GM19397 (cell line): ENCODE measurements at regions not wholly inside any gene's neighbourhood (a gene's known extent, or its start where the extent isn't known, plus 50 kb on each side); places are given as distances from the start of the nearest gene placed in this dataset.

ENCODE experiments used
- ATAC-seq: cut with Tn5 transposase; IDR thresholded peaks from one replicate; pipeline ENCODE4 v1.9.1; 2021; ENCODE audit warnings: mild to moderate bottlenecking, moderate library complexity; ENCODE audit not compliant: unreplicated experiment

DNA sequence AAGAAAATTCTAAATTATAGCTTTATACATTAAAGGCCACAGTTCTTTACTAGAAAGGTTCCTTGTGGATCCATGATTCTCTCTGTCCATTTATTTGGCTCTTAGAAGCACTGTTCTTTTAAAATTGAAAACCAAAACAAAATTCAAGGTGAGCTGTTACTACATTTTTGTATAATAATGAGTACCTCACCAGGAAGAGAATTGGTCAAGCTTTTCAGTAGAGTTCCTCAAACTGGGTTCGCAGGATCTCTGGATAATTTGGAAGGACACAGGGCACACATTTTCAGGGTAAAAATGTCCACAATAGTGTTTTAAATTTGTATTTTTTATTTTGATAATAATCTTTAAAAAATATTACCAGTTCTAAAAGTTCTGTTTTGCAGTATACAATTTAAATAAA, 93.0 kb downstream of the PPP1R3A start:
- no peak for ATAC-seq

DNA sequence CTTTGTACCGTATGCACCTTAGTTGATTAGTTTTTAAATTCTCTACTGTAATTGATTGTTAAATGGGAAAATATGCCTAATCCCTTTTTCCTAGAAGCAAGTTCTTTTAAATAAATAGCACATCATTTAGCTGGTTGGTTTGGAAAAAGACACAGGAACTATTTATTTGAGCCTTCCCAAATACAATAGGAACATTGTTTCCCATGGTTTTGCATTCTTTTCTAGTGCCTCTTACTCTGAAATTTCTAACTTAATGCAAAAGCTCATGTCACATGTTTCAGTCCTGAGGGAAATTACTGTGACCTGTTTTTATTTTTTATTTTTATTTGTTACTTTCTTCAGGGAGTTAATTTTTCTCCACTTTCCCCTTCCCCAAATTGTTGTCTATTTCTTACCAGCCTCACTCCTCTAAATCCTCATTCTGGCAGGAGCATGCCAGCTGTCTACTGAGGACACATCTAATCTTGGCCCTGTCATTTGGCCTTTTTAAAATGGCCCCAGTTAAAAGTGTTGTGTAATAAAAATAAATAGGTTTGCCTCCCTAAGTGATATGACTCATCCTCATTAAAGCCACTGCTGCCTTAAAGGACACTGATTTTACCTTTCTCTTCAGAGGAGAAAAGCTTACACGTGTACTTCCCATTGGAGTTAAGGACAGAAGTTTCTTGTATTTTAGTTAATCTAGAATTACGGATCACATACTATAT, 94.5 kb downstream of the PPP1R3A start:
- ATAC-seq = no peak

DNA sequence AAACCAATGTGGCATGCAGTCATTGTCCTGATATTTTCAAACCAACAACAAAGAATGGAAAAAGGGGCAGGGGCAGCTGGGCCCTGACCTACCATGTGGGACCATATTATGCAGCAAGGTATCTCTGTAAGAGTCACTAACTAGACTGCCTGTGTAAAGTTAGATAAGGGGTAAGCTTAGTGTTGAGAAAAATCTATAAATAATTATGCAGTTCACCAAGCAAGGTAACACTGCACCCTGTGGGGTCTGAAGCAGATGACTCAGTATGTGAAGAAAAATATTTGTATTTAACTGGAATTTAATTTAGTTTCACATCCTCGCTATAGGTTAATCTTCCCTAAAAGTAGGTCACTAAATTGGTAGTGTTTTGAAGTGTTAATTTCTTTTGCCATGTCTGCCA, 99.3 kb downstream of the PPP1R3A start:
- ATAC-seq = no peak

DNA sequence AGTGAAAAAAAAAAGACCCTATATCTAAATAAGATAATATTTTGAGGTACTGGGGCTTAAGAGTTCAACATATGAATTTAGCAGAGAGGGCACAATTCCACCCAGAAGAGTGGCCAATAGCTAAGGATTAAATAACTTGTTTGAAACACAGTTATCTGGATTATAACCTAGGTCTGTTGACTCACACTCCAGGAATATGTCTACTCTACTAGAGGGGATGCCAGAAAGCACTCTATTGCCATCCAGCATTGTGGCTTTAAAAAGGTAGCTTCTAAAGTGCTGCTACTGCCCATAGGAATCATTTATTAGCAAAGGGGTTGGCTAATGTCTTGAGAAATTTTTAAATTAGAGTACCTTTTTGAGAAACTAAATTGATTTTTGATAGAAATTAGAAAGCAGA, 102.2 kb downstream of the PPP1R3A start:
- ATAC-seq = no peak

DNA sequence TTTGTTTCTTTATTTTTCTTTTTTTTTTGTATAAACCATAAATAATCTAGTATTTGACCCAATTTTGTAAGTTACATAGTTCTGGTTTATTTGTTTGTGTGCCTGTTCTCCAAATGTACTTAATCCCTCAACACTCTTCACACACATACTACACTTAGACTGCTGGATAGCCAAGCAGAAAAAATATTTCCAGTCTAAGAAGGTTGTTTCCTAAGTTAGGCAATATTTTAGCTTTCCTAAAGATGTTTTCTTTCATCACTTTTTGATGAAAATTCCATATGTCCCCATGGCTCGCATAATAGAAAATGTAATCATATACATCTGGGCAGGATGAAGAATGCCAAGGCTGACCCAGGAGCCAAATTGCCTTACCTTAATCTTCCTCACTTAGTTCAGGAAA, 105.3 kb downstream of the PPP1R3A start:
- ATAC-seq = no peak

DNA sequence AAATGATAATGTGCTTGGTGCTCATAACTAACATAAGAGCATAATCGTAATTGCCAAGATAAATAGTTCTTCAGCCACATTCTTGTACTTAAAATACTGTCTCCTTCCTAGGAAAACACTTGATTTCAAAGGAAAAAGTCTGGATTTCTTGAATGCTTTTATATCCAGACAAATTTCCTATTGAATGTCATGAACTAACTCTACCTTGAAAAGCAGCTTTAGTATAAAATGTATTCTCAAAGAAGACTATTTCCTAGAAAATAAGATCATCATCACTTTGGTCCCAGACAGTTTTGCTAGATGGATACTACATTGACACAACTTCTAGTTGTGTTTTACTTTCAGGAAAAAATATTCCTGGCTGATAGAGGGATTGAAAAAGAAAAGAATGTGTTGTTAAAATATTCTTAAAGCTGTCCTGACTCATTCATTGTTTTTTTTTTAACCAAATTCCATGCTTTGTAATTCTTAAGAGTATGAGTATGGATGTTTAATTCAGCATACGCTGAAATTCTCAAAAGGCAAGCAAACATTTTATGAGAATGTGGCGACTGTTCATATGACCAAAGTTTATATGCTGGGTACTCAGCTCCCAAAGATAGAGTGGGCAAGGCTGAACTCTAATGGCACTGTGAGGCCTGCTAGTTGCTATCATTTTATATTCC, 106.1 kb downstream of the PPP1R3A start:
- no peak for ATAC-seq

DNA sequence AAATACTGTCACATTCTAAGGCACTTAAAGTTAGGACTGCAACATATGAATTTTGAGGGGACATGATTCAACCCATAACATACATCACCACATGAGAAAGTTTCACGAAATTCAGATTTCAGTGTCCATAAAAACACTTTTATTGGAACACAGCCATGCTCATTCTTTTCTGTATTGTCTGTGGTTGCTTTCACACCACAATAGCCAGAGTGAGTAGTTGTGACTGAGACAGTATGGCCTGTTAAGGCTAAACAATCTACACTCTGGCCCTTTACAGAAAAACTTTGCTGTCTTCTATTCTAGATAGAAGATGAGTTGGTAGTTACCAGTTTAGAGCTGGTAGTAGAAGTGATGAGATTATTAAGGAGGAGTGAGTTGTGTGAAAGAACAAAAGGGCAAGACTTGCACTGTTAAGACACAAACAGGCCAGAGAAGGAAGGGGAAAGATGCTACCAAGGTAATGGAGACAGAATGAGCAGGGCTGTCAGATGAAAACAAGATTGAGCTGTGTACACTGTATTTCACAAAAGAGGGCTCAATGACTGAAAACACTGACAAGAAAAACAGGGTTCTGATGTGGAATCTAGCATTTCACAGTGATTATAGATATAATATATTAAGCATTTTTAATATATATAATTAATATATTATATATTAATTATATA, 108.6 kb downstream of the PPP1R3A start:
- ATAC-seq = no peak

DNA sequence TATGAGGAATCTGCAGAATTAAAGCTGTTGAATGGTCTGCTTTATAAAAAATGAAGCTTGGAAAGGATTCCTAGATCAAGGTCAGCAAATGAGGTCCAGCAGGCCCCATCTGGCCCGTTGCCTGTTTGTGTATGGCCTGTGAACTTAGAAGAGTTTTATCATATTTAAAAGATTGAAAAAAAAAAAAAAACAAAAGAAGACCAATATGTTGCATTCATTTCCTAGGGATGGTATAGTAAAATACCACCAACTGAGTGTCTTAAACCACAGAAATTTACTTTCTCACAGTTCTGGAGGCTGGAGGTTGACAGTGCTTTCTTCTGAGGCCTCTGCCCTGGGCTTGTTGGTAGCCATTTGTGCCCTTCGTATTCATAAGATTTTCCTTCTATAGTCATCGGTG, 109.2 kb downstream of the PPP1R3A start:
- no peak for ATAC-seq

DNA sequence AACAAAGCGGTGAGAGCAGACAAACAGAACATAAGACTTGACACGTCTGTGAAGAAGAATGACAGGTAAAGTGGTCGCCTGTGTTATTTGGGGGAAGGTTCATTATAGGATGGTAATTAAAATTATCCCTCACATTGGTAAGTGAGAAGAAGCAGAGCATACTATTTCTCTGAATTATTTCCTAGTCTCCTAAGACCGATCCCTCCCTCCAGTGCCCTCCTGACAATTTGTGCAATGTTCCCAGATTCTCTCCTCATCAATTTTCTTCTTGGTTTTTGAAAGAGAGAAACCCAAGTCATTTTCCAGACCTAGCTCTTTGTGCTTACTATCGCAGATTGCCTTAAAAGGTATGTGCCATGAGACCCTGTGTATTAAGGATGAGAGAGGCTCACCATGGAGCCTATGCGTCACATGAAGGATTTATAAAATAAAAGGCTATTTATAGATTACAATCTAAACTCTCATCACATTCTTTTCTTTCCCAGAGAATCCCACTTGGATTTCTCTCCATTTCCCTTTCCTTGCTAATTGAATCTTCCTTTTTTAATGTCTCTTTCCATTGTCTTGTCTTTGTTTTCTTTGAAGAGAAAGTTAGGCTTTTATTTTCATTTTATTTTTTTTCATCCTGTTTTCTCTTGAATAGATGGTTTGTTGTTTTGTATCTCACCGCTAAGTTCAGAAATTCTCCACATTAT, 112.0 kb downstream of the PPP1R3A start:
- ATAC-seq = no peak

DNA sequence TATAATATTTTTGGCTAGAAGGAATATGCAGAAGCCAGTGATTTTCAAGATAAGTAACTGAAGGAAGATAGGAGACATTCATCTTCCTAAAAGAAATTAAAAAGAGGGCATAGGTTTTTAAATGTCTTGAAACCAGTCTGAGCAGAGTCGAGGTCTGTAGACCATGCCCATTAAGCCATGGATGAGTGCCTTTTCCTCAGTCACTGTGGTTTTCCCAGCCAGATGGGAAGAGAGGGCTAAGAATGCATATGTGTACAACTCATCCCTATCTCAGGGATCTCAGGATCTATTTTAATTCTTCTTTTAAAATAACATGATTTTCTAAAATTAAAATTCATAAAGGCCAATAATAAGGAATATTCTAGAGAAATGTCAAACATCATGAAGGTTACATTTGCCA, 112.8 kb downstream of the PPP1R3A start:
- ATAC-seq = no peak

DNA sequence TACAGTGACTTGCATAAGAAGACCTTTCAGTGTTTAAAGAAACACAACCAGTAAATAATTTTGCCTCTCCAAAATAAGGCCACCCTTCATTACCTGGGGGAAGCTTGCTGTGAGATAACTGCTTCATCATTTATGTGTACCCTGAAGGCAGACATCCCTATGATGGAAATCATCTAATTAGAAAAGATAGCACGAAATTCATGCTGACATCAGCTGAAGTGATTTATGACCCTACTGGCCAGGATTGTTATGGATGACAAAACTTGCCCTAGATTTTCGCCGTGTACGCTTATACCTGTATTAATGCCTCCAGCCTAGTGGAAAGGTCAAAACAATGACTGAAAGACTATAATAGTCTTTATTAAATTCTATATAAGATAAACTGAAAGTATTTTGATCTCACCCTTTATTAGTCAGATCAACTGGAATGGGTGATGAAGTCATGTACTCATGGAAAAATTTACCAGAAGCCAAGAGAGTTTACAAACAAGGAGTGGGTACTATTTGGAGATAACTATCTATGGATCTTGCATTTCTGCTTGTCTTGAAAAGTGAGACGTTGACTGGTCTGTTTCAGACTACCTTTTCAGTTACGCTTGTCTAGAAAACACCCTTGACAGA, 114.2 kb downstream of the PPP1R3A start:
- ATAC-seq = no peak

DNA sequence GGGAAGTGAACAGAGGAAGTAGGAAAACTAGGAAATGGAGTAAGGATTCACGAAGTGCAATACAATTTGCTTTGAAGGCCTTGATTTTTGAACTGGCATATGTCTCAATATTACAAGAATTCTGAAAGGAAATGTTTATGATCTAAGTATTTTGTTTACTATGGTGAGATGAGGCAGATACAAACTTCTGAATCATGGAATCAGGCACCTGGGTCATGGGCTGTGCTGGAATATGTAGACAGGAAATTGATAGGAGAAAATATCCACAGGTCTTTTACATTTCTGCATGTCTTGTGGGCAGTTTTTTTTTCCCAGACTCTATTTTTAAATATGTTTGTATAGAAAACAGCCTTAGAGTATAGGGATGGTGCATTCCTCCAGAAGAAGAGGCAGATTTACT, 117.1 kb downstream of the PPP1R3A start:
- ATAC-seq = no peak

DNA sequence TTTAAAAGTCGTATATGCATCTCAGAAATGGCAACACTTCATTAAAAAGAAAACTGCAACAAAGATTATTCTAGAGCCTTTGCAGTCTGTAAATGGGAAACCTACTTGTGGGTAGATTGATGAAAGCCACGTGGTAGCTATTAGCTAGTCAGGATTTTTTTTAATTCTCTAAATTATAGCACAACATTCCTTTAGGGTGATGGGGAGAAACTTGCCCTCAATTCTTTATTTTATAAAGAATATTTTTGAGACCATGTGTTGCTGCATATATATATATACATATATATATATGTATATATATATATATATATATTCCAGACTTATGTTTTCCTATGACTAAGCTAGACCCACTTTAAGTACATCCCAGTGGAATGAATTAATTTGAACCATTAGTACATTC, 118.0 kb downstream of the PPP1R3A start:
- no peak for ATAC-seq

DNA sequence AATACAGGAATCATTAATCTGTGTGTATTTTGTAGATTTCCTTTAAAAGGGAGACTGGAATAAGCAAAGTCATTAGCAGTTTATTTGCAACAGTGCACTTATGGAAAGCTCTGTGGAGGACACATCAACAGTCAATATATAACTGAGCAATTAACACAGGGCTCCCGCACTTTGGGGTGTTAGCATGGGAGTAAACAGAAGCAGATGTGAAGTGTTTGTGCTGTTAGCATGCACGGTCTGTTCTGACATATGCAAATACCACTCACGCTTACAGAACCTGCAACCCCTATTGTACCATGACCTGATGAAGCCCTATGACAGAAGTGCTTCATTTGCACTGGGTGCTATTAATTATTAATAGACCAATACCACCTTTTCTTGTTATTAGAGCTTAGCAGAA, 118.9 kb downstream of the PPP1R3A start:
- ATAC-seq = peak; percentile 100

DNA sequence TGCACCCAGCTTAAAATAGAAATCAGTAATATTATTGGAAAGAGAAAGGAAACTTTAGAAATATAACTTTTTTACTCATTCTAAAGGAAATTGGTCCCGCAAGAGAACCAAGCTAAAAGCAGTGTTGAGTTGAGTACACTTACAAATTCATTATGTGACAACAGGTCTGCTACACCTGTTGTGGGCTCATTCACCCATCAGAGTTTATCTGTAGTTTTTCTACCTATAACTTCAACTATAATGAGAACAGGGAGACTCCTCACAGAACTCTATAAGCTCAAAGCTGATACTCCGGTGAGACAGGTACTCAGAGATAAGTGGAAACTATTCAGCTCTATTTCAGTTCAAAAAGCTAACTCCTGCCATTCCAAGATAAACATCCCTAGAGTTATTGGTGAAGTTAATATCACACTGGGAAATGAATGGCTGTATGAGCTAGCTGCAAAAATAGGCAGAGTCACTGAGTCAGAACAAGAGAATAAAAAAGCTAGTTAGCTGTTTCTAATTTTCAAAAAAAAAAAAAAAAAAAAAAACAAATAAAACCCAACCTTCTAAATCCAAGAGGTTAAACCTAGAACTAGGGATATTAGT, 121.3 kb downstream of the PPP1R3A start:
- no peak for ATAC-seq

DNA sequence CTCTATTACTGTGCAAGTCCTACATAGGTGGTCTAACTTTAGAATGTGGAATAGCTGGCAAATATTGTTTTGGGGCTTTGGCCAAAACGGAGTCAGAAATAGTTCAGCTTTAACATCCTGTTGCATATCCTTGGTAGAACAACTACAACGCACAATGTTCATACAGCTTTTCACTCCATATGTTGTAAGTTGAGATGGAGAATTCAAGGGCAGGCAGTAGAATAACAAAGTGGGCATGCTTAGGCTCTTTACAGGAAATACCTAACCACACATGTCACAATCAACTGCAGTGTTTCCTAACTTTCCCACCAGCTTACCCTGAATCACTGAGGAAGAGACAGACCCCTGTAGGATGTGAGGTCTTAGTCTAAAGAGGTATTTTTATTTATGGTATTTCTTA, 122.3 kb downstream of the PPP1R3A start:
- no peak for ATAC-seq

DNA sequence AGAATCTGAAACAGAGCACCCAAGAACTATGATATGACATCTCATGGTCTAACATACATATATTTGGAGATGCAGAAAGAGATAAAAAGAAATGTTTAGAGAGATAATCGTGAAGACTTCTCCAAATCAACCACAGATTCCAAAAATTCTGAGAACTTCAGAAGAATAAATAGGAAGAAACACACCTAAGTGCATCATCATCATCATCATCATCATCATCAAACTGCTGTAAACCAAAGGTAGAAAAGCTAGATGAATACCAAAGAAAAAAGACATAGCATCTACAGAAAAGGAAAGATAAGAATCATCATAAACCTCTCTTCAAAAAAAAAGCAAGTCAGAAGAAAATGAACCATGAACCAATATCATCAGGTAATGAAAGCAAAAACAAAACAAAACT, 124.2 kb downstream of the PPP1R3A start:
- ATAC-seq = no peak

DNA sequence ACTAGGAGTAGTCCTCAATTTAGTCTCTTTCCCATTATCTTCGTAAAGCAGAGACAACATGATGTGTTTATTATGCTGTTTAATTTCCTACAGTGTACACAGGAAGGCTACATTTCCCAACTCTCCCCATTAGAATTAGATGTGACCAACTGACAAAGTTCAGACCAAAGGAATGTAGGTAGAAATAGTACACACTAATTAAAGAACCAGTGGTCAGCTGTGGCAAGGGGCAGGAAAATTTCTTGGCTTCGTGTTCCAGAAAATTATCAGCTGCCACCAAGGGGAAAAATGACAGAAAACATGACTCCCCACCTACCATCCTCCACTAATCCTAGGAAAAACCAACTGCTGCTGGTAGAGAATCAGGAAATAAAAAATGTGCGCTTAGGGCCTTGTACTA, 125.6 kb downstream of the PPP1R3A start:
- ATAC-seq = no peak

DNA sequence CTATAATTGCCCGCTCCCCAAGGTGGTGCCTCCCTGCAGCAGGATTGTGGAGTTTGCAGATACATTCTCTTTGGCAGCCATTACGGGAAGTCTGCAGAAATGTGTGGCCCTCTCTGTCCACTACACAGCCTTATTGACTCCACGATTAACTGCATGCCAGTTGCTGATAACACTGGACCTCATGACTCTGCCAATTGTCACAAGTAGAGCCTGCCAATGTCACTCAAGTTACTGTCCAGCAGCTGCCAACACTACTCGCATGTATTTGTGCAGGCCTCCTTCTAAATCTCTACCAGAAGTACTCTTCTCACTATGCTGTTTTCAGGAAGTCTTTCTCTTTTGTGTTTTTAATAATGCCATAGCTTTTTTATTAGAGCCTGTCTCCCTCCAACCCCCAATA, 128.8 kb downstream of the PPP1R3A start:
- no peak for ATAC-seq

DNA sequence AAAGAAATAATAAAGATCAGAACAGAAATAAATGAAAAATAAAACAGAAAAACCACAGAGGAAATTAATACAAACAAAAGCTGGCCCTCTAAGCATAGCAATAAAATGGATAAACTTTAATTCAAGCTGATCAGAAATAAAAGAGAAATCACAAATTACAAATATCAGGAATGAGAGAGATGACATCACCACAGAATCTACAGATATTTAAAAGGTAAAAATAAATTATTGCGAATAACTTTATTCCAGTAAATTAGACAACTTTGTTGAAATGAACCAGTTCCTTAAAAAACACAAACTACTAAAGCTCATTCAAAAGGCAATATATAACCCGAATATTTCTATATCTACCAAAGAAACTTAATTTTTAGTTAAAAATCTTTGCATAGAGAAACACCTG, 131.7 kb downstream of the PPP1R3A start:
- no peak for ATAC-seq

DNA sequence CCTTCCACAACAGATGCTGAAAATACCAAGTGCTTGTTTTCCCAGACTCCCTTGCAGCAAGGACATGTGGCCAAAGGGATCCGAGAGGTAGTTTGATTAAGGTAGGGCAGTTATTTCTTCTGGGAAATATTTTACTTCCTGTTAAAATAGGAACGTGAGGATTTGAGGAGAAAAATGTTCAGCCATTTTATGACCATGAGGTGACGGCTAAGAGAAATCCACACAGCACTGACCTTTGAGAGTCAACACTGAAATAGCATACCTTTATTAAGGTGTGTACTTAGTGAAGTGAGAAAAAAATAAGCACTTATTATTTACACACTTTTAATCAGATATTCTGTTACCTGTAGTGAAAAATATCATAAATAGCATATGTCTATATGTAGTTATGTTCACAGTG, 133.9 kb downstream of the PPP1R3A start:
- ATAC-seq = no peak
